NCI-H226 (cell line): ENCODE measurements at regions not wholly inside any gene's neighbourhood (a gene's known extent, or its start where the extent isn't known, plus 50 kb on each side); places are given as distances from the start of the nearest gene placed in this dataset.

Experiments used
- DNase-seq: peaks from one replicate; pipeline ENCODE4 v3.0.0-alpha.2; 2015

DNA sequence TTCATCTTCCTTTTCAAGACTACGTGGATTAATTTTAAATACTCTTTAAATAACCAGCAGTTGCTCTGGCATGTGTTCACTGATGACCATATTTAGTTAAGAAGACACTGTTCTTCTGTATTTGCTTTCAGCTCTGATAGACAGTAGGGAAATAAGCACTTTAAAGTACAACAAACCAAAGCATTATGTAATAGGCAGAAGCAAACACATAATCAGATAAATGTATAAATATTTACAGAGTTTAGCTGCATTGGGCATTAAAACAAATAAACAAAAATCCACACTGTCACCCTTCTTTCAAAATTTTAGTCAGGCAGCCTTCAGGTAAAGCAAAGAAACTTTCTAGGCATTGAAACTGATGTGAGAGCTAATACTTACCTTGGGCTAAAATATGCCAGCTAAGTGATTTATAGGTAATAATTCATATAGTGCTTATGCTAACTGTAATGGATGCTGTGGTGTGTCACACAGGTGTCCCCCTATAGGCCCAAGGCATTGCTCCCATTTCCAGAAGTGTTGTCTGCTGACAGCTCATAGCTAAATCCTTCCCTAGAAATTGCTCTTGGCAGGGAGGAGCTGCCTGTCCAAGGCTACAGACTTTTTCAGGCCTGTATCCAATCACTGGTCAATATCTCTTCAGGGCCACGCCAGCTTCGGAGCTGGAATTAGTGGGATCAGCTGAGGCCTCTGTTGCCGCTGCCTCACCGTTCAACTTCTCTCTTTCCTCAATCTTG is 111.5 kb upstream of the CITED2 start:
- no peak for DNase-seq

DNA sequence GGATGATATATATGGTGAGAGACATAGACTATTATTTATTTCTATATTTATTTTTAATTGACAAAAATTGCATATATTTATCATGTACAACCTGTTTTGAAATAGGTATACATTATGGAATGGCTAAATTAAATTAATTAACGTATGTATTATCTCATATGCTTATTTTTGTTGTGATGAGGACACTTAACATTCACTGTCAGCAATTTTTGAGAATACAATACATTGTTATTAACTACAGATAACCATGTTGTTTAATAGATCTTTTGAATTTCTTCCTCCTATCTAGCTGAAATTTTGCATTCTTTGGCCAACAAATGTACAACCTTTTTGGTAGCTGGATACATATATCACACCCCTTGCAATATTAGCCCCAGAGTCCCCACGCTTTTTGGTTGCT is 110.7 kb upstream of the CITED2 start:
- no peak for DNase-seq

DNA sequence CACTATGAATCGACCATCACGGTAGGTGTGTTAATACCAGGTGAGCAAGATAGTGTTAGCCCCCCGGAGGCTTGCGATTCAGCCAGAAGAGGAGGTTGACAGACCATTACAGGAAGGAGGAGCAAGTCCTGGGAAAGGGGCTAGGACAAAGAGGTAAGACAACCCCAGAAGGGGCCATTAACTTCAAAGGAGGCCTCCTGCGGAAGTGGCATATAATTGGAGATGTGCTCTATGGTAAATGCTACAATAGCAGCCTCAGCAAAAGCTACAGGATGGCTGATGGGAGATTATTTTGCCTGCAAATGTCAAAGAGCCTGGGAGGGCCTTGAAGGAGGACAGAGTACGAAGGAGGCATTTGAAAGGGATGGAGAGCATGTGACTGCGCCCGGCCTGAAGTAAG is 108.6 kb upstream of the CITED2 start:
- DNase-seq, result no peak

DNA sequence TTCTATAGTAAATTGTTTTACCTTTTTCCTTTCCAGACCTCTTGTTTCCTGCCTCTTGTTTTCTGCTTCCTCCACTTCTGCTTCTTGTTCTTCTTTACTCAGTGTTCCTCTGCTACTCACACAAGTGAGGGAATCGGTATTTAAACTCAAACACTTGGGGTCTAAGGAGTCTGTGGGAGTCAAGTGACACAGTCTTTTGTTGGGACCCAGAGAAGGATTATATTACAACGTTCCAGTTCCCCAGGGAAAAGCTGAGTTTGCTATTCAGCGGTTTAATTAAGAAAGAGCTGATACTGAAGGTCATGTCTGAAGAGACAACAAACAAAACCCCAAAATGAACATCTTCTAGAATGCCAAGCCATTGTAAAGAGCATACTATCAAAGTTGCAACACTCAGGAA is 107.8 kb upstream of the CITED2 start:
- no peak for DNase-seq

- DNase-seq, result no peak
Observed at GRCh38 chr6:139480356-139481165, 106.1 kb upstream of the CITED2 start.

DNA sequence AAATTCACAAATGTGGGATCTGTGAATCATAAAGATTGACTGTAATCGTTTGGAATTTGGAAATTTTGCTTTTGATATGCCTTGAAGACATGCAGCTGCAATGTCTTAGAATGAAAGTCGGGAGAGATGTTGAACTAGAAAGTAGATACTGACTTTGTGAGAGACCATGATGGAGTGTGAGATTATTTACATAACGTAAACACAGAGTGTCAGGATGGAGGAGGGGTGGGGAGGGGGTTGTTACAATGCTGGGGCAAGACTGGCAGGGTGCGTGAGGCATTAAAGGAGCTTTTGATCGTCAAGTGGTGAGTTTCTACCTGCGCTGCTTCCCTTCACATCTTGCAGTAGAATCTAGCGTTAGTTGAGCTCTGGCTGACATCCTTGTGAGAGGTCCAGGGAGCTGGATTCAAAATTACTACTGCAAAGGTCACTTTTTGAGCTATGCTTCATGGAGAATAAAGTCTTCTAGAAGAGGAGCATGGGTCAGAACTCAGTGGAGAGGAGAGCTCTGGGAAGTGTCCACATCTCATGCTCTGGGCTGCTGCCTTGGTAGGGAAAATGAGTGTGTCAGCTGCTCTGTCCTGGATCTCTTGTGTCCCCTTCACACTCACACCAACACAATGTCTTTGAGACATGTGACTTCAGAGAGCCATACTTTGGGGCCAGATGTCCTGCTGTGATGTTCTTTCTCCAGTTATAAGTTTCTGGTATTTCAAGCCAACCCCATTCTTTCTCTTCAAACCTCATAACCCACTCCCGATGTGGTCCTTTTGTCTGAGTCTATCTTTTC is 105.2 kb upstream of the CITED2 start:
- no peak for DNase-seq

- DNase-seq, result no peak
Observed at GRCh38 chr6:139475646-139476045, 101.2 kb upstream of the CITED2 start.

DNA sequence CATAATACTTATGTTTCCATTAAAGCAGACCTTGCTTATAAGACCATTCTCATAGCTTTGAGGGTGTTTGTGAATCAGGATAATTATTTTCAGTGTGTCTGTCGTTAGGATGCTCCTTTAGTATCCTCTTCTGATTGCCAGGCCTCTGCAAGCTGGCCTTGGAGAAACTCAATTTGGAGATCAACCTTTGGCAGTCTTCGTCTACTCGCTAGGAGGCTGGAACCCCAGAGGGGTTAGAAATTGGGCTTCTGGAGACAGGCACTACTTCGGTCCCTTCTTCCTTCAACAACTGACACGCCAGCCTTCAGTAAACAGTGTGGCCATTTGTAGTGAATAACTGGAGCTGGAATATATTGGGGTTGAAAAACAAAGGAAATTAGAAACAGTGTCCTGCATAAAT is 100.8 kb upstream of the CITED2 start:
- no peak for DNase-seq

- no peak for DNase-seq
Observed at GRCh38 chr6:139474145-139475108, 100.0 kb upstream of the CITED2 start.

- no peak for DNase-seq
Observed at GRCh38 chr6:139473731-139474130, 99.3 kb upstream of the CITED2 start.

- no peak for DNase-seq
Observed at GRCh38 chr6:139473231-139473701, 98.8 kb upstream of the CITED2 start.

DNA sequence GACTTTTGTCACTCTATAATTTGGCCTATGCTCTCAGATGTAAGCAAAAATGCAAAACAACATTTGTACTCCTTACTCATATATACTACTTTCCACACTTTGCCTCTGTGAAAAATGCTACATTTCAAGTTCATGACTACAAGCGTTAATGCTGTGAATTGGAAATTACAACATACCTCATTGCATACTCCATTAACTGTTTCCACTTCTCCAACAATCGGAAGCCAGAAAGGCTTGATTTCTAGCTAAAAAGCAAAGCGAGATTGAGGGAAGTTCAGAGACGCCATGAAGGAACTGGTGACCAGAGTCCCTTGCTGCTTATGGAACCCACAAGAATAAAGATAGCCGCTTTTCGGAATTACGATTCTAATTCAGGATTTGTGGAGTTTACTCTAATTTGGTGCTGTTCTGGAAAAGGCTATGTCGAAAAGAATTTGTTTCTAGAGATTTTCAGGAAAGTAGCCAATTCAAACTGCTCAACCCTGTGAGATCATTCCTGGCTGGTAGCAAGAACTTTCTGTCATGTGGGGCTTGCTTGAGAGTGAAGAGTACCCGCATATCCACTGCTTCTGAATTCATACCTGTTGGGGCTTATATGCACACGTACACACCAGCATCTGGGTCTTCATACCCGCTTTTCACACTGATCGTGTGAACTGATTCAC is 98.0 kb upstream of the CITED2 start:
- no peak for DNase-seq

- no peak for DNase-seq
Observed at GRCh38 chr6:139470997-139471396, 96.5 kb upstream of the CITED2 start.

DNA sequence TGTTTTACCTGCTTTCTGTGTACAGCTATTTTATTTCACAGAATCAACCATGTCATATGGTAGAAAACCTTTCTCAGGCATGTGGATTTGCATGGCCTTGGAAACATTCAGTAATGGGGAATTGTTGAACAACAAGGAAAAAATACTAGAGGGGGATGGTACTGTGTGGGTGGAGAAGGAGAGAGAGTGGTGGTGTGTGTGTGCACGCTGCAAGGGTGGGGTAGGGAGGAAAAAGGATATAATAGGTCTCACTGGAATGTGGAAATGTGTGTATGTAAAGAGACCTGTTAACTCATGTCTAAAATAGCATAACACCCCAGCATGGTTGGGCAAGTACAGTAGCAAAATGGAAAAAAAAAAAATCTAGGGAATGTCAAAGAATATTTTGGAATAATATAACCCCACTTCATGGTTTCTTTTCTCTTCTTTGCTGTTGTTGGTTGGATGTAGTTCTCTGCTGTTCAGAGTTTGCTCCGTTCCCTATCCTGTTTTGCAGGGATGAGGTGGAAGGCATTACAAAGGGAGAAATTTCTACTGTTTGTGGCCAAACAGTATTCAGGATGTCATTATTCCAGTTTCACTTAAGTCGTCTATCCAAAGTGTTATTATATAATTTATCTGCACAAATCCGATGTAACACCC is 93.9 kb upstream of the CITED2 start:
- DNase-seq, result no peak

- DNase-seq, result no peak
Observed at GRCh38 chr6:139457476-139457875, 83.0 kb upstream of the CITED2 start.

DNA sequence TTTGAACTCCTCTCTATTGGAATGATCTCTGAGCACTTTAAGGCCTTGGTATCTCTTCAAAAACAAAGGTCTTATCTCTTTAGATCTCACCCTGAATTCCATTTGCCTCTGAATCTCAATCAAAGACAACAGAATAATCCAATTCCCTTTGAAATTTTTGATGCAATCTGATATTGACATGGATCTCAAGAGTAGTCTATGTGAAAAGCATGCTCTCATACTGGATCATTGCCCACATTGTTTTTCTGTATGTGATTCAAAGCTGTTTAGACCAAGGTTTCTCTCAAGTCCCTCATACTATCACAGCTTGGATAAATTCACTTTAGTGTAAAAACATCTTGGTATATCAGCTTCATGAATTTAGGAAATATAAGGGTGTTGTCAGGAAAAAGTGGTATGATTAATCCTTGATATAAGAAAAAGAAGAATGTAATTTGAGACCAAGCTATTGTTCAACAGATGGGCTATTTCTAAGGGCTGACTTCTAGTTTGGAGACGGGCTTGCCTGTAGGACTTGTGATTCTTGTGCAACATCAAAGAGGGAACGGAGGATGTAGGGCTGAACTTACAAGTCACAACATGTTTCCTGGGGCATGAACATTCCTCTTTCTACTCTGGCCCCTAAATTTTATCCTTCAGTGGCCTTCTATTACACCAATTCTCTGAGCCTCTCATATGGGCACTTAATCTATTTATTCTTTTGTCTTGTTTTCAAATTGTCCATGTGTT is 77.9 kb upstream of the CITED2 start:
- DNase-seq, result peak; percentile 6

- DNase-seq, result peak; percentile 8
Observed at GRCh38 chr6:139449611-139450000, 75.2 kb upstream of the CITED2 start.

DNA sequence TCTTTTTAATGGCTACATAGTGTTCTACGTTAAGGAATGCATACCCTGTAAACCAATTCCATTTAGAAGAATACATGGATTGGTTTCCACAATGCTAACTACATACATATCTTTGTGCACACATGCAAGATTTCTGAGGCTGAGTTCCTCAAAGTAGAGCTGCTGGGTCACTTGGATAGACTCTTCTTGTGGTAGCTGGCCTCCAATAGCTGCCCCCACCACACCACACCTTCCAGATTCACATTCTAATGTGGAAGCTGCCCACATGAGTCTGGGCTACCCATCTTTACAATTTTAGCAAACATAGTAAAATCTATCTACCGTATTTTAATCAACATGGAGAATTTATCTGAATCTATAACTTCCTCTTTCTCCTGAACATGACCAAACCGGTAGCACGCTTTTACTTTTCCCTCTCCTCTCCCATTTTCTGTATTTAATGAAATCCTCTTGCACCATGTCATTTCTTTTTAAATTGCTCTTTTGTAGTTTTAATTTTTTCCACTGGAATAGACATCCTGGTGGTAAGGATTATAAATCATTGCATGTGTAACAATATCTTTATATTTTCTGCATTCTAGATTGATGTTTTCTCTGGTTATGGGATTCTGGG is 74.7 kb upstream of the CITED2 start:
- DNase-seq, result no peak

DNA sequence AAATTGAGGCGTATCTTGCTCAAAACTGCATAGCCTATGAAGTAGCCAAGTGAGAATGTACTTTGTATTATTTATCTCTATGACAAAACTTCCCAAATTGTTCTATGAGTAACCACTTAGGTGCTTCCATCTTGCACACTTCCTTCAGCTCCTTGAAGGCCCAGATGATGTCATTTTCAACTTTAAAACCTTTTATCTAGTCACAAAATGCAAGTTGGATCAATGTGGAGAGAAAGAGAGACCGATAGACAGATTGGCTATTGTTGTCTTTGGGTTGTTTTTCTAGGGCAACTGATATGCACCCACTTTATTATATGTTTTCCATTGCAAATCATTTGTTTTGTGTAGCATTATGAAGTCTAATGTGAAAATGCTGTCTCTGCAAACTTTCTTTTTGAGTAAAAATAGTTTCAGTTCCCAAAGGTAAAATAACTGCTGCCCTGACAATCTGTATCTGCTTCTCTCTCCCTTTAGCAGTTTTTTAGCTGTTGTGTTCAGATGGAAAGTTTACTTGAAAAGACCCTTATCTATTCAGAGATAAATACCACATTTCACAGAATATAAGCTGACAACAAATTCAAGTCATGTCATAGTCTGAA is 73.7 kb upstream of the CITED2 start:
- peak; percentile 63 for DNase-seq

DNA sequence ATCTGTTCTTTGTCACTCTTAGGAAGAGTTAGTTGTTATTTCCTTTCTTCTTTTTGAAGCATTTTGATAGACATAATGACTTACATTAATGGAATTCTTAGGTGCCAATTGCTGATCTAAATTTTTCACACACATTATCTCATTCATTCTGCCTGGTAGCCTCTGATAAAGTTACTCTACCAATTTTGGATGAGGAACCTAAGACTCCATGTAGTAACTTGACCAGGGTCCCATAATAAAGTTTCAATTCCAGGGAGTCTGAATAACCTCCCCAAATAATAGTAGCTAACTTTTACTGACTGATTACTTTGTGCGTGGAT is 73.2 kb upstream of the CITED2 start:
- no peak for DNase-seq
